NCI-H69 (cell line): ENCODE measurements at regions not wholly inside any gene's neighbourhood (a gene's known extent, or its start where the extent isn't known, plus 50 kb on each side); places are given as distances from the start of the nearest gene placed in this dataset.
A peak's percentile ranks its signal among the peaks of the same experiment; 100 is the strongest.

Experiments
- DNase-seq: peaks from one replicate; lab custom pipeline; 2025; lab: John Stamatoyannopoulos, UW

- no peak for DNase-seq
Measured at GRCh38 chr5:165266939-165267338, 1761.5 kb downstream of the MAT2B start.

- no peak for DNase-seq
Measured at GRCh38 chr5:165272436-165272835, 1767.0 kb downstream of the MAT2B start.

GRCh38 chr5:165277661-165278060 lies 1772.2 kb downstream of the MAT2B start:
- no peak for DNase-seq

- DNase-seq: no peak
Measured at GRCh38 chr5:165282491-165282890, 1777.1 kb downstream of the MAT2B start.

GRCh38 chr5:165286692-165287091 lies 1781.3 kb downstream of the MAT2B start:
- DNase-seq: no peak

GRCh38 chr5:165290535-165290934 lies 1785.1 kb downstream of the MAT2B start:
- DNase-seq: no peak

- no peak for DNase-seq
Measured at GRCh38 chr5:165296401-165297130, 1791.1 kb downstream of the MAT2B start.

GRCh38 chr5:165304193-165304827 lies 1798.9 kb downstream of the MAT2B start:
- no peak for DNase-seq

GRCh38 chr5:165305596-165305995 lies 1800.2 kb downstream of the MAT2B start:
- no peak for DNase-seq

- no peak for DNase-seq
Measured at GRCh38 chr5:165309446-165309845, 1804.0 kb downstream of the MAT2B start.

- no peak for DNase-seq
Measured at GRCh38 chr5:165310031-165310430, 1804.6 kb downstream of the MAT2B start.

- no peak for DNase-seq
Measured at GRCh38 chr5:165321912-165322311, 1816.5 kb downstream of the MAT2B start.

GRCh38 chr5:165325221-165325620 lies 1819.8 kb downstream of the MAT2B start:
- DNase-seq: no peak

- no peak for DNase-seq
Measured at GRCh38 chr5:165327631-165328030, 1822.2 kb downstream of the MAT2B start.

GRCh38 chr5:165328846-165329245 lies 1823.4 kb downstream of the MAT2B start:
- no peak for DNase-seq

GRCh38 chr5:165333623-165334022 lies 1828.2 kb downstream of the MAT2B start:
- DNase-seq: no peak

GRCh38 chr5:165334201-165334600 lies 1828.8 kb downstream of the MAT2B start:
- no peak for DNase-seq

- DNase-seq: no peak
Measured at GRCh38 chr5:165349735-165350134, 1844.3 kb downstream of the MAT2B start.

- DNase-seq: peak; percentile 5
Measured at GRCh38 chr5:165351342-165351741, 1845.9 kb downstream of the MAT2B start.

GRCh38 chr5:165360366-165360765 lies 1854.9 kb downstream of the MAT2B start:
- no peak for DNase-seq

GRCh38 chr5:165360784-165361542 lies 1855.5 kb downstream of the MAT2B start:
- peak; percentile 65 for DNase-seq

- no peak for DNase-seq
Measured at GRCh38 chr5:165370233-165370632, 1864.8 kb downstream of the MAT2B start.

GRCh38 chr5:165370794-165371193 lies 1865.4 kb downstream of the MAT2B start:
- no peak for DNase-seq
